ENCODE measurements at regions not wholly inside any gene's neighbourhood (a gene's known extent, or its start where the extent isn't known, plus 50 kb on each side); places are given as distances from the start of the nearest gene placed in this dataset.

DNA sequence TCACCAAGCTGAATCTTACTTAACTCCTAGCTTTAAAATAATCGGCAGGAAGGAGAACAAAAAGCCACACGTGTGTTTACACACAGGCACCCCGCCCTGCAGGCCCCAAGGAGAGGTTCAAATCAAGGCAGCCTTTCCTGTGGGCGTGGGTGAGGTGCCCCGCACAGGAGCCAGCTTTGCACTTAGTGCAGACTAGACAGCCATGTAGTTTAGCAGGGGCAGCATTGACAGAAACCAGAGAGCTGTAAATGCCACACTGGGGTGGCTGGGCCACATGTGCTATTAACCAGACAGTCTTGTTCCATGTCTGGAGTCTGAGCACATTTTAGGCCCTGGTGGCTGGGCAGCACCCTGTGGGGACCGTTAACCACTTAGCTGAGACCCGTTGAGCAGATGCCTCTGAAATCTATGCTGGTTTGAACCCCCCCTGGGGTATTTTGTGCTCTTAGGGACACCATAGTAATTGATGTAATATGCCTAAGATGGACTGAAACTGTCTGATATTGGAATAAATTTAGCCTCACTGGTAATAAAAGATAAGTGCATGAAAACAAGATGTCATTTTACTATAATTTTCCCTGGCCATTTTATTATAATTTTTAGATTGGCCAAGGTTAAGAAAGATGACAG lies 106.4 kb upstream of the KCNG1 start:
- TF ChIP-seq, protein P1, sequence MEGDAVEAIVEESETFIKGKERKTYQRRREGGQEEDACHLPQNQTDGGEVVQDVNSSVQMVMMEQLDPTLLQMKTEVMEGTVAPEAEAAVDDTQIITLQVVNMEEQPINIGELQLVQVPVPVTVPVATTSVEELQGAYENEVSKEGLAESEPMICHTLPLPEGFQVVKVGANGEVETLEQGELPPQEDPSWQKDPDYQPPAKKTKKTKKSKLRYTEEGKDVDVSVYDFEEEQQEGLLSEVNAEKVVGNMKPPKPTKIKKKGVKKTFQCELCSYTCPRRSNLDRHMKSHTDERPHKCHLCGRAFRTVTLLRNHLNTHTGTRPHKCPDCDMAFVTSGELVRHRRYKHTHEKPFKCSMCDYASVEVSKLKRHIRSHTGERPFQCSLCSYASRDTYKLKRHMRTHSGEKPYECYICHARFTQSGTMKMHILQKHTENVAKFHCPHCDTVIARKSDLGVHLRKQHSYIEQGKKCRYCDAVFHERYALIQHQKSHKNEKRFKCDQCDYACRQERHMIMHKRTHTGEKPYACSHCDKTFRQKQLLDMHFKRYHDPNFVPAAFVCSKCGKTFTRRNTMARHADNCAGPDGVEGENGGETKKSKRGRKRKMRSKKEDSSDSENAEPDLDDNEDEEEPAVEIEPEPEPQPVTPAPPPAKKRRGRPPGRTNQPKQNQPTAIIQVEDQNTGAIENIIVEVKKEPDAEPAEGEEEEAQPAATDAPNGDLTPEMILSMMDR (IDR thresholded peaks at IDR 0.05) = no peak
- no peak for TF ChIP-seq POLR2A (IDR thresholded peaks at IDR 0.05)
